Uterus (tissue), 2 donors: ENCODE measurements at regions not wholly inside any gene's neighbourhood (a gene's known extent, or its start where the extent isn't known, plus 50 kb on each side); places are given as distances from the start of the nearest gene placed in this dataset.

Experiments used
- CTCF ChIP-seq, 4 experiments: fragments of 200-600 bp in 2 of 4; fragments of 450-650 bp in 2 of 4; sonication (generic) in 2 of 4; IDR thresholded peaks; one replicate each; pipeline ENCODE4 v1.5.1; 2016 to 2019; ENCODE audit warnings: antibody characterized with exemption in 4 of 4, mild to moderate bottlenecking in 2 of 4, moderate library complexity in 1 of 4
- POLR2A ChIP-seq, 2 donors: fragments of 450-650 bp; IDR thresholded peaks; one replicate each; pipeline ENCODE4 v1.6.1; 2016; ENCODE audit warnings: antibody characterized with exemption in 2 of 2, mild to moderate bottlenecking in 1 of 2, moderate library complexity in 1 of 2

GRCh38 chr3:43163895-43164493 lies 58.1 kb upstream of the POMGNT2 start:
- TF ChIP-seq CTCF (IDR thresholded peaks at IDR 0.05) (no peak), POLR2A (IDR thresholded peaks at IDR 0.05) (no peak)
